HT-29 (cell line): ENCODE measurements at regions not wholly inside any gene's neighbourhood (a gene's known extent, or its start where the extent isn't known, plus 50 kb on each side); places are given as distances from the start of the nearest gene placed in this dataset.
"Not testable (repeated sequence)": the region's sequence is repeated elsewhere in the genome, so short reads cannot be mapped to it uniquely, and the experiment has no call there.

Experiments used
- DNase-seq: peaks from one replicate; pipeline ENCODE4 v3.0.0-alpha.2; 2015; ENCODE audit warnings: low spot score

GRCh38 chr9:71364186-71364955, 242.9 kb upstream of the TRPM3 start:
- no peak for DNase-seq

GRCh38 chr9:71363286-71363961, 242.0 kb upstream of the TRPM3 start:
- no peak for DNase-seq

- no peak for DNase-seq
These were observed 239.9 kb upstream of the TRPM3 start for GRCh38 chr9:71361357-71361756.

DNA sequence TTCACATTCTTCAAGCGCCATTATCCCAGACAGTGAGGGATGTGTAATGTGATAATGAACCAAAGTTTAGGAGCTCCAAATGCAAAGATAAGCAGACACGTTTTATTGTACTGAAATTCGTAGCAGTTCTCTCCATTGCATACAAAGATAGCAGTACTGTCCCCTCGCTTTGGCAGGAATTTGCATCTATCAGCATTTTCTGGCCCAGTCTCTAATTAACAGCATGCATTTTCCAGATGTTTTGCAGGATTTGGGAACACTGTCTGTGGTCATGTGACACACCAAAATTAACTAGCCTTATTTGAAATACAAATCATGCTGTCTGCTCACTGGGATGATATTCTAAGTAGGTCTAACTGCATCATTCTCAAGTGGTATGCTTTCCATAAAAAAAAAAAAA, 235.9 kb upstream of the TRPM3 start:
- DNase-seq: no peak

- peak; percentile 42 for DNase-seq
These were observed 234.5 kb upstream of the TRPM3 start for GRCh38 chr9:71355884-71356283.

DNA sequence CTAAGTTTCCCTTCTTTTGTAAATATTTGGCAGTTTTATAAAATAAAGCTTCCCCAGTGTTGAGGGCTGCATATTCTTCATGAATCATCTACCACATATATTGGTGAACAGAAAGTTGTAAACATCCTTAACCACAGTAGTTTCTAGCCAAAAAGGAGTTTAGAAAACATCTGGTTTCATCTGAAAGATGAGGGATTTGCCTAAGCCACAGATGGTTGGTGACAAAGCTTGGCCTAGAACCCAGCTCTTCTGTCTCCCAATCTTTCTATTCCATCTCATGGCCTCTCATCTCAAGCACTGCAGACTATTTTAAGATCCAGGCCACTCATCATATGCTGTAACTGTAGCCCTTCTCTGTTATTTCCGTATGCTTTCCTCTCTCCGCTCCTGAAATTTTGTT, 232.3 kb upstream of the TRPM3 start:
- no peak for DNase-seq

DNA sequence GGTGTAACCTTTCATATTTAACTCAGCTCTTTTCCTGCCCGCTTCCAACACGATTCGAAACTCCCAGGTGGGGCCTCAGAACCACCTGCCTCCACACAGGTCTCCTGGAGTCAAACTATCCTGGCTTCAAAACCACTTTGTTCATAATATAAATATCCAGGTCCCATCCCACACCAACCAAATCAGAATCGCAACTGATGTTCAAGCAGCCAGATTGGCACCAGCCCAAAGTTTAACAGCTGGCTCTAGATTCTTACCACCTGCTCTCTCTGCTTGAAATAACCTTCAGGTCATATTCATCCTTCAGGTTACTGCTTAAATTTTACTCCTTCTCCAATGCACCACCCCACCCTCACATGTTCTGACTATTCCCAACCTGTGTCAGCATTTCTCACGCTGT, 231.4 kb upstream of the TRPM3 start:
- DNase-seq: no peak

DNA sequence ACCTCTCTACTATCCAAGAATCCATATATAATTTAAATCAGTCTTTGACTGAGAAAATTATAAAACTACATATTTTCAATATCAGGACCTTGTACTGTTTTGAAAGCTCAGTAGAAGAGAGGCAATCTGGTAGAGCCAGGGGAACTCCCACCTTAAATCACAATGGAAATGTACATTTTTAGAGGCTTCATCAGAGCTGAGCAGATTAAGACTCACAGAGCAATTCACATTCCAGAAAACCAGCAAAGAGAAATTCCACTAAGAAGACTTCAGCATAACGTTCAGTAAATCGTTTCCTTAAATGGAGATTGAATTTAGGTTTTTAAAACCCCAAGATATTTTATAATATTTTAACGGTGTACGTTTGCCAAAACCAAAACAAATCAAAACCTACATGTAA, 227.8 kb upstream of the TRPM3 start:
- no peak for DNase-seq

DNA sequence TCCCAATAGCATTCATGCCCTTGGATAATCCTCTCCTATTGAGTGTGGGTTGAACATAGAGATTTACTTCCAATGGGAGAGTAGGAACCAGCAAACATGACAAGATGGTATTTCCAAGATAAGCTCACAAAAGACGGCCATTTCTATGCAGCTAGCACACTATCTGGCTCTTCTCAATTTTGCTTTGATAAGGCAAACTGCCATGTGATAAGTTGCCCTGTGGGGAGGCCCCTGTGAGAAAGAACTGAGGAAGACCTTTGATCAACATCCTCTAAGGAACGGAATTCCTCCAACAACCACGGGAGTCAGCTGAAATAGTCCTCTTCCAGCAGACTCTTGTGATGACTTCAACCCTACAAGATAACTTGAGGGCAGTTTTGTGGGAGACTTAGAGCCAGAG, 211.9 kb upstream of the TRPM3 start:
- no peak for DNase-seq

DNA sequence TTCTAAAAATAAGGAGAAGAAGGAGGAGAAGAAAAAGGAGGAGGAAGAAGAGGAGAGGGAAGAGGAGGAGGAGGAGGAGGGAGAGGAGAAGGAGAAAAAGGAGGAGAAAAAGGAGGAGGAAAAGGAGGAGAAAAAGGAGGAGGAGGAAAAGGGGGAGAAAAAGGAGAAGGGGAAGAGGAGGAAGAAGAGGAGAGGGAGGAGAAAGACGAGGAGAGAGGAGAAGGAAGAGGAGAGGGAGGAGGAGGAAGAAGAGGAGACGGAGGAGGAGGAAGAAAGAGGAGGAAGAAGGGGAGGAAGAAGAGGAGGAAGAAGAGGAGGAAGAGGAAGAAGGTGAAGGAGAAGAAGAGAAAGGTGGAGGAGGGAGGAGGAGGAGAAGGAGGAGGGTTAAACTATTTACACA, 210.2 kb upstream of the TRPM3 start:
- DNase-seq: no peak

DNA sequence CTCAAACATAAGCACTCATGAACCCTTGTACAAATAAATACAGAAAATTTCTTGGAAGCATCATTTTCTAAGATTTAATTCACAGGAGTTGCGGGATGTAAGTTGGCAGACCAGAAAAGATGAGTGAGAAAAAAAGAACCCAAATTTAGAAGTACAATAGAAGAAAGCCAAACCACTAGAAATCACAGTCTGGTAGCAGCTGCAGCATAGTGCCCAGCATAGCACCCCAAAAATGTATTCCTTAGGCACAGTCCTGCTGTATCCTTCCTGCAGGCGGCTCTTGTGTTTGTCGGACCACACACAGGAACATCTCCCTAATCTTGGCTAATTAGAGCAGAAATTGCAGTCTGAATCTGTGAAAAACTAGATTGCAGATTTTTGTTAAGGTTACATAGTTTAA, 208.5 kb upstream of the TRPM3 start:
- DNase-seq: no peak

- peak; percentile 13 for DNase-seq
These were observed 204.9 kb upstream of the TRPM3 start for GRCh38 chr9:71326360-71326759.

- DNase-seq: no peak
These were observed 201.9 kb upstream of the TRPM3 start for GRCh38 chr9:71323357-71323756.

- DNase-seq: no peak
These were observed 200.9 kb upstream of the TRPM3 start for GRCh38 chr9:71322311-71322710.

GRCh38 chr9:71308454-71308853, 187.0 kb upstream of the TRPM3 start:
- no peak for DNase-seq

- DNase-seq: no peak
These were observed 184.7 kb upstream of the TRPM3 start for GRCh38 chr9:71306134-71306533.

GRCh38 chr9:71303351-71303750, 181.9 kb upstream of the TRPM3 start:
- no peak for DNase-seq

- no peak for DNase-seq
These were observed 181.4 kb upstream of the TRPM3 start for GRCh38 chr9:71302776-71303175.

- DNase-seq: no peak
These were observed 174.5 kb upstream of the TRPM3 start for GRCh38 chr9:71295928-71296327.

DNA sequence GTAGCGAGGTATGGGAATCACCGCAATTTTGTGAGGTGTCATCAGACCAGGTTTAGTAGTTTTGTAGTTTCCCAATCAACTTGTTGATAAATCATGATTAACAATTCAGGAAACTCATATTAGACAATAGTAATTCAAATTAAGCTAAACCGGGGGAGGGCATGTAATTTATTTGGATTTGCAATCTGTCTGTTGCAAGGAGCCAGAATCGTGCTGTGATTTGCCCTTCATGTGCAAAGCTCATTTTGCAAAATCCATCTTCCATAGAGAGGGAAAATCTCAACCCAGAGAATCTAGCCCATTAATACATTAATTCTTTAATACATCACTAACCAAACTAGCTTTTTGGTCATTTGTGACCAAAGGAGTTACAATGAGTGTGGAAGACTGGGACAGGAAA, 164.7 kb upstream of the TRPM3 start:
- DNase-seq: no peak

GRCh38 chr9:71285191-71285656, 163.8 kb upstream of the TRPM3 start:
- DNase-seq: peak; percentile 82

DNA sequence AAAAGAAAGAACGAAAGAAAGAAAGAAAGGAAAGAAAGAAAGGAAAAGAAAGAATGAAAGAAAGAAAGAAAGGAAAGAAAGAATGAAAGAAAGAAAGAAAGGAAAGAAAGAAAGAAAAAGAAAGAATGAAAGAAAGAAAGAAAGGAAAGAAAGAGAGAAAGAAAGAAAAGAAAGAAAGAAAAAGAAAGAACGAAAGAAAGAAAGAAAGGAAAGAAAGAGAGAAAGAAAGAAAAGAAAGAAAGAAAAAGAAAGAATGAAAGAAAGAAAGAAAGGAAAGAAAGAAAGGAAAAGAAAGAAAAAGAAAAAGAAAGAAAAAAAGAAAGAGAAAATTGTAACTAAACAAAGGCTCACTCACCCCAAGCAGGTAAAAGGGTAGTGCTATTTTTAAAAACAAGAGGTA, 160.7 kb upstream of the TRPM3 start:
- DNase-seq: not testable (repeated sequence)

DNA sequence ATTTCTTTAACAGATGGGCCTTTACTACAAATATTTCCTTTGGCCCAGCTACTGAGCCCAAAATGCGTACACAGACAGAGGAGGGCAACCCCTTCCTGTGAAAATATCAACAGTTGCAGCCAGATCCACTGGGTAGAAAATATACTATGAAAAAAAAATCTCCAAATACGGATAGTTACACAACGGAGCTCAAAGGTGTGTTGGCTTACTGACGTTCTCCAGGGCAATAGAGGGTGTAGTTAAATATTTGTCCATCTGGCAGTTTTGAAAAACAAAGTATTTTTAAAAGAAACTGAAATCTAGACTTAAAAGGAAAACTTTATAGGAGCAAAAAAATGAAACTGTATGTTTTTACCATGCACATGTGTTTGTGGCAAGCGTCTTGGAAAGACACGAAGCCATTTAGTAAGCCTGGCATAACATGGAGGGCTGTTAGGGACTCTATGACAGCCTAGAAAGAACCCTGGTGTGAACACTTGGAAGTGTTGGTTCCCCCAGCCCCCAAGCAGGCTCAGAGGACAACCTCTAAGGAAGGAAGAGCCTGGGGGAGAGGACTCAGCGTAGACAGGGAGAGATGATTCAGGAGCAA, 157.8 kb upstream of the TRPM3 start:
- no peak for DNase-seq
